ENCODE measurements at regions not wholly inside any gene's neighbourhood (a gene's known extent, or its start where the extent isn't known, plus 50 kb on each side); places are given as distances from the start of the nearest gene placed in this dataset.

GRCh38 chr2:71943238-71944182, 204.2 kb downstream of the CYP26B1 start:
- Histone ChIP-seq H3K36me3 (ENCODE audit: insufficient read depth in 1 of 2, low read depth in 1 of 2) (no peaks in the 10 kb centered on the region), H3K27me3 (ENCODE audit: insufficient read depth in 3 of 3, low read length in 2 of 3) (no peaks in the 10 kb centered on the region), H3K4me3 (no peak overlapping the region), H3K9me3 (no peaks in the 10 kb centered on the region), H3K4me1 (peaks cover 34% of the 10 kb centered on the region), H3K27ac (peak overlapping the region; percentile 42)
- intact Hi-C loops (cut with DNase I) = no loop called here
- TF ChIP-seq CTCF (IDR thresholded peaks at IDR 0.05) = no peak
- DNase-seq = peak; percentile 38 to 74
- ATAC-seq = peak; percentile 15 to 71 (median 57)
- WGBS, 3 donors = 60 to 69% (median 64%) methylated on average over 17 of the region's 17 CpGs

- ATAC-seq = no peak
- no peak for DNase-seq
- peaks cover 34% of the 10 kb centered on the region for H3K4me1 ChIP-seq
- no peaks in the 10 kb centered on the region for H3K9me3 ChIP-seq
- 88 to 91% (median 88%) methylated on average over 11 of the region's 11 CpGs for WGBS, 3 donors
- no peaks in the 10 kb centered on the region for H3K36me3 ChIP-seq (ENCODE audit: insufficient read depth in 1 of 2, low read depth in 1 of 2)
- no peaks in the 10 kb centered on the region for H3K27me3 ChIP-seq (ENCODE audit: insufficient read depth in 3 of 3, low read length in 2 of 3)
- no peak overlapping the region for H3K27ac ChIP-seq
- intact Hi-C loops (cut with DNase I) = no loop called here
- TF ChIP-seq CTCF (IDR thresholded peaks at IDR 0.05) = no peak
- H3K4me3 ChIP-seq = no peak overlapping the region
Measured at GRCh38 chr2:71941726-71942525, 205.7 kb downstream of the CYP26B1 start.

GRCh38 chr2:71940695-71941094, 207.0 kb downstream of the CYP26B1 start:
- peak overlapping the region; percentile 68 for H3K27ac ChIP-seq
- ATAC-seq (peak; percentile 65 to 88 (median 80)), DNase-seq (peak in 1 of 2 donors; percentile 82)
- no peak overlapping the region for H3K4me3 ChIP-seq
- no peaks in the 10 kb centered on the region for H3K27me3 ChIP-seq (ENCODE audit: insufficient read depth in 3 of 3, low read length in 2 of 3)
- TF ChIP-seq CTCF (IDR thresholded peaks at IDR 0.05) = no peak
- WGBS, 3 donors = 26 to 39% (median 26%) methylated on average over 5 of the region's 5 CpGs
- H3K4me1 ChIP-seq = peaks cover 34% of the 10 kb centered on the region
- H3K36me3 ChIP-seq (ENCODE audit: insufficient read depth in 1 of 2, low read depth in 1 of 2) = no peaks in the 10 kb centered on the region
- H3K9me3 ChIP-seq = no peaks in the 10 kb centered on the region
- intact Hi-C loops (cut with DNase I) = no loop called here

- Histone ChIP-seq H3K4me1 (peaks cover 34% of the 10 kb centered on the region), H3K27ac (peak overlapping the region; percentile 68), H3K4me3 (no peak overlapping the region), H3K27me3 (ENCODE audit: insufficient read depth in 3 of 3, low read length in 2 of 3) (no peaks in the 10 kb centered on the region), H3K36me3 (ENCODE audit: insufficient read depth in 1 of 2, low read depth in 1 of 2) (no peaks in the 10 kb centered on the region), H3K9me3 (no peaks in the 10 kb centered on the region)
- ATAC-seq (peak; percentile 88 to 94 (median 91)), DNase-seq (peak; percentile 84 to 93)
- TF ChIP-seq CTCF (IDR thresholded peaks at IDR 0.05) = no peak
- WGBS, 3 donors = 40 to 58% (median 54%) methylated on average over 11 to 13 of the region's 13 CpGs
- intact Hi-C loops (cut with DNase I) = loop anchor here in 1 of 2 donors (5.0 kb wide), 1 partner anchor 58 kb away; no protein-coding TSS in a partner anchor
Measured at GRCh38 chr2:71939588-71940535, 207.8 kb downstream of the CYP26B1 start.

All from psoas muscle (tissue), 7 donors.